CD8-positive, alpha-beta memory T cell (primary cell): ENCODE measurements at regions not wholly inside any gene's neighbourhood (a gene's known extent, or its start where the extent isn't known, plus 50 kb on each side); places are given as distances from the start of the nearest gene placed in this dataset.
"Not testable (repeated sequence)": the region's sequence is repeated elsewhere in the genome, so short reads cannot be mapped to it uniquely, and the experiment has no call there.

Source experiments
- CTCF ChIA-PET: fragments of 350-600 bp; sonication (Branson Sonifier 250); formaldehyde crosslinking; loops from one replicate; lab custom pipeline; 2021; ENCODE audit warnings: antibody characterized with exemption; lab: Charles Lee
- POLR2A ChIA-PET: fragments of 350-600 bp; sonication (Branson Sonifier 250); formaldehyde crosslinking; loops from one replicate; lab custom pipeline; 2021; ENCODE audit warnings: antibody characterized with exemption; lab: Charles Lee
- DNase-seq, 5 donors: peaks; one replicate each; pipeline versions ENCODE4 v3.0.0 to v3.0.0-alpha.2; 2020 to 2022; ENCODE audit warnings: mixed read lengths in 1 of 5
- H3K27ac ChIP-seq: one replicate; pipeline ENCODE4 v1.7.0; 2013; ENCODE audit warnings: low read depth, mild to moderate bottlenecking, low read length, moderate library complexity
- H3K27me3 ChIP-seq: 2 replicates; pipeline ENCODE4 v1.7.0; 2013; ENCODE audit warnings: low read length, mild to moderate bottlenecking; ENCODE audit not compliant: insufficient read depth, poor library complexity, severe bottlenecking
- H3K36me3 ChIP-seq: 2 replicates; pipeline ENCODE4 v1.7.0; 2013; ENCODE audit warnings: mild to moderate bottlenecking, low read length, moderate library complexity; ENCODE audit not compliant: insufficient read depth
- H3K4me1 ChIP-seq: 2 replicates; pipeline ENCODE4 v1.7.0; 2013; ENCODE audit warnings: mild to moderate bottlenecking, low read length, moderate library complexity; ENCODE audit not compliant: insufficient read depth
- H3K4me3 ChIP-seq: 2 replicates; pipeline ENCODE4 v1.7.0; 2013; ENCODE audit warnings: mild to moderate bottlenecking, low read length
- H3K9me3 ChIP-seq: 2 replicates; pipeline ENCODE4 v1.7.0; 2013; ENCODE audit warnings: mild to moderate bottlenecking, low read length
- H3K27ac Mint-ChIP-seq, 8 donors: one replicate each; pipeline ENCODE4 v1.8.0; 2020 to 2021; ENCODE audit warnings: mixed read lengths in 8 of 8, mild to moderate bottlenecking in 6 of 8, inconsistent platforms in 3 of 8, moderate library complexity in 3 of 8
- H3K27me3 Mint-ChIP-seq, 2 donors: one replicate each; pipeline ENCODE4 v1.8.0; 2020 to 2021; ENCODE audit warnings: mixed read lengths in 2 of 2, mild to moderate bottlenecking in 1 of 2, moderate library complexity in 1 of 2
- H3K36me3 Mint-ChIP-seq, 3 donors: one replicate each; pipeline ENCODE4 v1.8.0; 2020 to 2021; ENCODE audit warnings: mixed read lengths in 3 of 3, inconsistent platforms in 1 of 3, mild to moderate bottlenecking in 1 of 3
- H3K4me1 Mint-ChIP-seq, 3 donors: one replicate each; pipeline ENCODE4 v1.8.0; 2020 to 2021; ENCODE audit warnings: mixed read lengths in 3 of 3, inconsistent platforms in 1 of 3, mild to moderate bottlenecking in 1 of 3
- H3K4me3 Mint-ChIP-seq, 7 donors: one replicate each; pipeline ENCODE4 v1.8.0; 2020 to 2021; ENCODE audit warnings: mixed read lengths in 7 of 7, mild to moderate bottlenecking in 6 of 7, moderate library complexity in 4 of 7, inconsistent platforms in 2 of 7
- H3K9me3 Mint-ChIP-seq, 5 donors: one replicate each; pipeline ENCODE4 v1.8.0; 2020 to 2022; ENCODE audit warnings: mixed read lengths in 5 of 5, mild to moderate bottlenecking in 3 of 5, moderate library complexity in 2 of 5, inconsistent platforms in 1 of 5

GRCh38 chr2:204167670-204168069 lies 231.1 kb downstream of the ICOS start:
- H3K4me1 Mint-ChIP-seq, H3K27me3 ChIP-seq, H3K36me3 Mint-ChIP-seq, DNase-seq, H3K9me3 Mint-ChIP-seq, H3K4me1 ChIP-seq, POLR2A ChIA-PET, H3K27ac ChIP-seq, H3K36me3 ChIP-seq, H3K27ac Mint-ChIP-seq, H3K4me3 Mint-ChIP-seq, H3K9me3 ChIP-seq, H3K27me3 Mint-ChIP-seq, H3K4me3 ChIP-seq: not testable (repeated sequence)
- CTCF ChIA-PET: interaction anchor here (2.8 kb wide), 1 partner anchor 10 kb away, joined by 14 read pairs; no protein-coding TSS in a partner anchor

- no peak for DNase-seq
- Mint-ChIP-seq H3K36me3 (no peaks in the 10 kb centered on the region), H3K27me3 (peaks cover 0 to 2% of the 10 kb centered on the region in 2 donors), H3K9me3 (no peaks in the 10 kb centered on the region), H3K27ac (no peak overlapping the region), H3K4me3 (no peak overlapping the region), H3K4me1 (no peaks in the 10 kb centered on the region)
- Histone ChIP-seq H3K36me3 (no peaks in the 10 kb centered on the region), H3K4me3 (no peak overlapping the region), H3K4me1 (no peaks in the 10 kb centered on the region), H3K27ac (no peak overlapping the region), H3K9me3 (no peaks in the 10 kb centered on the region), H3K27me3 (peaks cover 5% of the 10 kb centered on the region)
- ChIA-PET POLR2A (no interaction called here), CTCF (no interaction called here)
Observed at GRCh38 chr2:204170411-204170810, 233.8 kb downstream of the ICOS start.

- no peaks in the 10 kb centered on the region for H3K36me3 Mint-ChIP-seq
- no peak overlapping the region for H3K27ac ChIP-seq
- H3K9me3 Mint-ChIP-seq: no peaks in the 10 kb centered on the region
- peaks cover 0 to 3% of the 10 kb centered on the region in 2 donors for H3K27me3 Mint-ChIP-seq
- H3K4me1 Mint-ChIP-seq: no peaks in the 10 kb centered on the region
- H3K9me3 ChIP-seq: no peaks in the 10 kb centered on the region
- H3K4me1 ChIP-seq: no peaks in the 10 kb centered on the region
- peaks cover 5% of the 10 kb centered on the region for H3K27me3 ChIP-seq
- H3K27ac Mint-ChIP-seq: no peak overlapping the region
- POLR2A ChIA-PET: no interaction called here
- H3K4me3 Mint-ChIP-seq: no peak overlapping the region
- CTCF ChIA-PET: no interaction called here
- no peak for DNase-seq
- H3K36me3 ChIP-seq: no peaks in the 10 kb centered on the region
- H3K4me3 ChIP-seq: no peak overlapping the region
Observed at GRCh38 chr2:204171432-204172144, 235.0 kb downstream of the ICOS start.

GRCh38 chr2:204172145-204172600 lies 235.6 kb downstream of the ICOS start:
- peaks cover 0 to 3% of the 10 kb centered on the region in 2 donors for H3K27me3 Mint-ChIP-seq
- no peak overlapping the region for H3K27ac Mint-ChIP-seq
- no peaks in the 10 kb centered on the region for H3K9me3 Mint-ChIP-seq
- H3K4me3 Mint-ChIP-seq: no peak overlapping the region
- Histone ChIP-seq H3K27me3 (peaks cover 5% of the 10 kb centered on the region), H3K4me1 (no peaks in the 10 kb centered on the region), H3K36me3 (no peaks in the 10 kb centered on the region), H3K9me3 (no peaks in the 10 kb centered on the region), H3K4me3 (no peak overlapping the region), H3K27ac (no peak overlapping the region)
- POLR2A ChIA-PET: no interaction called here
- DNase-seq: no peak
- CTCF ChIA-PET: no interaction called here
- H3K4me1 Mint-ChIP-seq: no peaks in the 10 kb centered on the region
- H3K36me3 Mint-ChIP-seq: no peaks in the 10 kb centered on the region

GRCh38 chr2:204174034-204174433 lies 237.5 kb downstream of the ICOS start:
- peaks cover 5 to 8% of the 10 kb centered on the region in 2 donors for H3K27me3 Mint-ChIP-seq
- no peaks in the 10 kb centered on the region for H3K4me1 ChIP-seq
- H3K9me3 Mint-ChIP-seq: no peaks in the 10 kb centered on the region
- H3K27me3 ChIP-seq: peaks cover 5% of the 10 kb centered on the region
- no peaks in the 10 kb centered on the region for H3K36me3 Mint-ChIP-seq
- no peaks in the 10 kb centered on the region for H3K4me1 Mint-ChIP-seq
- CTCF ChIA-PET: no interaction called here
- no peaks in the 10 kb centered on the region for H3K9me3 ChIP-seq
- H3K27ac Mint-ChIP-seq: no peak overlapping the region
- no peak overlapping the region for H3K4me3 Mint-ChIP-seq
- H3K27ac ChIP-seq: no peak overlapping the region
- H3K4me3 ChIP-seq: no peak overlapping the region
- H3K36me3 ChIP-seq: no peaks in the 10 kb centered on the region
- POLR2A ChIA-PET: no interaction called here
- no peak for DNase-seq

- no peaks in the 10 kb centered on the region for H3K4me1 Mint-ChIP-seq
- H3K4me3 Mint-ChIP-seq: no peak overlapping the region
- no peak for DNase-seq
- H3K36me3 Mint-ChIP-seq: no peaks in the 10 kb centered on the region
- H3K9me3 ChIP-seq: no peaks in the 10 kb centered on the region
- H3K9me3 Mint-ChIP-seq: no peaks in the 10 kb centered on the region
- POLR2A ChIA-PET: no interaction called here
- H3K27me3 ChIP-seq: no peaks in the 10 kb centered on the region
- CTCF ChIA-PET: interaction anchor here (4.4 kb wide), 1 partner anchor 68 kb away, joined by 43 read pairs; no protein-coding TSS in a partner anchor
- no peaks in the 10 kb centered on the region for H3K4me1 ChIP-seq
- no peak overlapping the region for H3K27ac Mint-ChIP-seq
- H3K4me3 ChIP-seq: no peak overlapping the region
- peaks cover 13 to 16% of the 10 kb centered on the region in 2 donors for H3K27me3 Mint-ChIP-seq
- no peak overlapping the region for H3K27ac ChIP-seq
- H3K36me3 ChIP-seq: no peaks in the 10 kb centered on the region
Observed at GRCh38 chr2:204175552-204176271, 239.1 kb downstream of the ICOS start.

- H3K4me1 Mint-ChIP-seq: no peaks in the 10 kb centered on the region
Observed at GRCh38 chr2:204176306-204176705, 239.7 kb downstream of the ICOS start.

GRCh38 chr2:204177251-204177976 lies 240.9 kb downstream of the ICOS start:
- Histone ChIP-seq H3K4me1 (no peaks in the 10 kb centered on the region), H3K4me3 (no peak overlapping the region), H3K27ac (no peak overlapping the region), H3K9me3 (no peaks in the 10 kb centered on the region), H3K27me3 (no peaks in the 10 kb centered on the region), H3K36me3 (no peaks in the 10 kb centered on the region)
- H3K36me3 Mint-ChIP-seq: no peaks in the 10 kb centered on the region
- no peak for DNase-seq
- CTCF ChIA-PET: interaction anchor here (0.9 to 4.4 kb wide), 10 partner anchors 11 to 256 kb away, joined by 3 to 43 read pairs (median 5); no protein-coding TSS in a partner anchor
- H3K27ac Mint-ChIP-seq: no peak overlapping the region
- no peaks in the 10 kb centered on the region for H3K9me3 Mint-ChIP-seq
- no peaks in the 10 kb centered on the region for H3K4me1 Mint-ChIP-seq
- POLR2A ChIA-PET: no interaction called here
- H3K27me3 Mint-ChIP-seq: peaks cover 16 to 29% of the 10 kb centered on the region in 2 donors
- no peak overlapping the region for H3K4me3 Mint-ChIP-seq

More at GRCh38 chr2:204176306-204176705, 239.7 kb downstream of the ICOS start:
- Mint-ChIP-seq H3K36me3 (no peaks in the 10 kb centered on the region), H3K27ac (no peak overlapping the region), H3K4me3 (no peak overlapping the region), H3K9me3 (no peaks in the 10 kb centered on the region), H3K27me3 (peaks cover 16 to 18% of the 10 kb centered on the region in 2 donors)
- no peaks in the 10 kb centered on the region for H3K9me3 ChIP-seq
- no peaks in the 10 kb centered on the region for H3K4me1 ChIP-seq
- ChIA-PET POLR2A (no interaction called here), CTCF (interaction anchor here (4.4 kb wide), 1 partner anchor 69 kb away, joined by 43 read pairs; no protein-coding TSS in a partner anchor)
- no peak for DNase-seq
- H3K27ac ChIP-seq: no peak overlapping the region
- no peaks in the 10 kb centered on the region for H3K27me3 ChIP-seq
- no peak overlapping the region for H3K4me3 ChIP-seq
- no peaks in the 10 kb centered on the region for H3K36me3 ChIP-seq
